ENCODE measurements at regions not wholly inside any gene's neighbourhood (a gene's known extent, or its start where the extent isn't known, plus 50 kb on each side); places are given as distances from the start of the nearest gene placed in this dataset.

DNA sequence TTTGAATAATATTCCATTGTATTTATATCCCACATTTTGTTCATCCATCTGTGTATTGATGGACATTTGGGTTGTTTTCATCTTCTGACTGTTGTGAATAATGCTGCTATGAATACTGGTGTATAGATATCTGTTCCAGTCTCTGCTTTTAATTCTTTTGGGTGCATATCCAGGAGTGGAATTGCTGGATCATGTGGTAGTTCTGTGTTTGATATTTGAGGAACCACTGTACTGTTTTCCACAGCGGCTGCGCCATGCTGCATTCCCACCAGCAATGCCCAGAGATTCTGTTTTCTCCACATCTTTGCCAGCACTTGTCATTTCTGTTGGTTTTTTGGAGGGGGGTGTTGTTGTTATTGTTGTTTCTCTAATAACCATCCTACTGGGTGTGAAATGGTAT, 131.6 kb upstream of the KIF26B start:
- TF ChIP-seq EZH2 (IDR thresholded peaks at IDR 0.05) (no peak), POLR2AphosphoS5 (IDR thresholded peaks at IDR 0.05; ENCODE audit: borderline replicate concordance, low read depth, low read length) (no peak)

Measured in SK-N-MC (cell line).